ENCODE measurements at regions not wholly inside any gene's neighbourhood (a gene's known extent, or its start where the extent isn't known, plus 50 kb on each side); places are given as distances from the start of the nearest gene placed in this dataset.

DNA sequence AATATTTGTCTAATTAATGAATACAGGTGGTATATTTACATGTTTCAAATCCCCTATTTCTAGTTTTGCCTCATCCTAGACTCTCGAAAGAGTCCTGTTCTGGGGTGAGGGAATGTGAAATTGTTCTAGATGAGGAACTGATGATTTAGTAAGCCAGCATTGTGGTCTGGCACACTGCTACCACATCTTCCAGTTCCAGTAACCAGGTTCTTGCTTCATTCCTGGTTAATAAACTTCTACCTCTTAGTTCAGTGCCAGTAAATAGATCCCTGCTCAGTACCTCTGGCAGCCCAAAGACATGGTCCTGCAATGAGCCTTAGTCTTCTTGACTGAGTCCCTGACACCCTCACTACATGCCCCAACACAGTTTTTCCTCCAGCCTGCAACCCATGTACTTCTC is 207.7 kb downstream of the SREK1 start:
- Histone ChIP-seq H3K27me3 (no peaks in the 10 kb centered on the region), H3K4me3 (no peak overlapping the region), H3K4me1 (no peaks in the 10 kb centered on the region), H3K27ac (no peak overlapping the region), H3K36me3 (no peaks in the 10 kb centered on the region), H3K9me3 (no peaks in the 10 kb centered on the region)
- intact Hi-C loops (cut with DNase I; ENCODE audit: low total_unique reads), result no loop called here
- no peak for DNase-seq
- TF ChIP-seq, protein P1, sequence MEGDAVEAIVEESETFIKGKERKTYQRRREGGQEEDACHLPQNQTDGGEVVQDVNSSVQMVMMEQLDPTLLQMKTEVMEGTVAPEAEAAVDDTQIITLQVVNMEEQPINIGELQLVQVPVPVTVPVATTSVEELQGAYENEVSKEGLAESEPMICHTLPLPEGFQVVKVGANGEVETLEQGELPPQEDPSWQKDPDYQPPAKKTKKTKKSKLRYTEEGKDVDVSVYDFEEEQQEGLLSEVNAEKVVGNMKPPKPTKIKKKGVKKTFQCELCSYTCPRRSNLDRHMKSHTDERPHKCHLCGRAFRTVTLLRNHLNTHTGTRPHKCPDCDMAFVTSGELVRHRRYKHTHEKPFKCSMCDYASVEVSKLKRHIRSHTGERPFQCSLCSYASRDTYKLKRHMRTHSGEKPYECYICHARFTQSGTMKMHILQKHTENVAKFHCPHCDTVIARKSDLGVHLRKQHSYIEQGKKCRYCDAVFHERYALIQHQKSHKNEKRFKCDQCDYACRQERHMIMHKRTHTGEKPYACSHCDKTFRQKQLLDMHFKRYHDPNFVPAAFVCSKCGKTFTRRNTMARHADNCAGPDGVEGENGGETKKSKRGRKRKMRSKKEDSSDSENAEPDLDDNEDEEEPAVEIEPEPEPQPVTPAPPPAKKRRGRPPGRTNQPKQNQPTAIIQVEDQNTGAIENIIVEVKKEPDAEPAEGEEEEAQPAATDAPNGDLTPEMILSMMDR (IDR thresholded peaks at IDR 0.05), result no peak

DNA sequence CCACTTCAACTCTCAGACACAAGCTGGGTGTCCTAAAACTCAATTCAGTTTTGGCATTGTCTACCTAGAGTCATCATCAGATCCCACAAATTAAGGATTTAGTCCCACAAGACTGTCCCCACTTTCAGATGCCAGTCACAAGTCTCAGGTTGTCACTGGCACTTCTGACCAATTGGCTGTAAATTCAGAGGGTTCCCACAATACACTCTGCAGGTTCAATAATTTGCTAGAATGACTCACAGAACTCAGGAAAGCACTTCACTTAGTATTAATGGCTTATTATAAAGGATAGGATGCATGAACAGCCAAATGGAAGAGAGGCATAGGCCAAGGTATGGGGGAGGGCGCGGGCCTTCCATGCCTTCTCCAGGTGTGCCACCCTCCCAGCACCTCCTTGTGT is 209.1 kb downstream of the SREK1 start:
- intact Hi-C loops (cut with DNase I; ENCODE audit: low total_unique reads), result no loop called here

DNA sequence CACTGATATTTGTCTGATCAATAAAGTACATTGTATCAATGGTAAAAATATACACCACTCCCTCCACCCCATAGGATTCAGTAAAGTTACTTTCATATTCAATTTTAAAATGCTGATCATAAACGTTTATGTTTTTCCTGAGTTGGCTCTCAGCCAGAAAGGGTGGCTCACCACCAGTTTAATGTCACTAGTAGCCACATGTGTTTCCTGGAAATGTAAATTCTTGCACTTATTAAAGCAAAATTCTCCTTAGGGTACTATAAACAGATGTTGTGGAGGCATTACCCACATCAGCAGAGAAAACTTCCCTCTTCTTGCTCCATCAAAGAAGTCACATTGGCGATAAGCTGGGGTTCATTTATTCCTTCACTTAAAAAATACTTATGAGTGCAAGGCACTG is 210.3 kb downstream of the SREK1 start:
- H3K9me3 ChIP-seq, result no peaks in the 10 kb centered on the region
- no peak overlapping the region for H3K4me3 ChIP-seq
- no peaks in the 10 kb centered on the region for H3K36me3 ChIP-seq
- H3K27me3 ChIP-seq, result no peaks in the 10 kb centered on the region
- intact Hi-C loops (cut with DNase I; ENCODE audit: low total_unique reads), result no loop called here
- TF ChIP-seq, protein P1 (IDR thresholded peaks at IDR 0.05), result no peak
- H3K4me1 ChIP-seq, result no peaks in the 10 kb centered on the region
- H3K27ac ChIP-seq, result no peak overlapping the region
- DNase-seq, result no peak

More for the DNA sequence above, 209.1 kb downstream of the SREK1 start:
- Histone ChIP-seq H3K27ac (no peak overlapping the region), H3K4me1 (no peaks in the 10 kb centered on the region), H3K4me3 (no peak overlapping the region), H3K9me3 (no peaks in the 10 kb centered on the region), H3K27me3 (no peaks in the 10 kb centered on the region), H3K36me3 (no peaks in the 10 kb centered on the region)
- DNase-seq, result no peak
- TF ChIP-seq, protein P1 (IDR thresholded peaks at IDR 0.05), result no peak

DNA sequence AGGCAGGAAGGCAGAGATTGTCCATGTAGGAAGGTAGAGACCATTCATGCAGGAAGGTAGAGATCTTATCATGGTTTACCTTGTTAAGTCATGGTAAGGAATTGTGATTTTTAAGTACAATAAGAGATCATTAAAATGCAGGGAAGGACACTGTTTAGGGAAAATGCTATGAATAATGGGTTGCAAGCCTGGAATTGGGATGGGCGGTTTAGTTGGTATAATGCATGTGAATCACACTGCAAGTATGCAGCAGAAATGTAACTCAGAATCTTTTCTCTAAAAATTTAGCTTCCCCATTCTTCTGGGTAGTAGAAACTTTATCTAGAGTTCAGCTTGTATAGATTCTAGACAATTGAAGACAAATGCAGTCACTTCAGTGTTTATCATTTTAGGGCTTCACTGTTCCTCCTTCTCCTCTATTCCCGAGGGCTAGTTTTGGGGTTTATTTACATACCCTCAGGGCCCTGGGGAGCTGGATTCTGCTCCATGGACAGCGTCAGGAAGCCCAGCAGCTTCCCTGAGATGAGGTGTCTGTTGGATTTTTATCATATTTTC is 212.0 kb downstream of the SREK1 start:
- no peak for DNase-seq
- no peak overlapping the region for H3K4me3 ChIP-seq
- no peak overlapping the region for H3K27ac ChIP-seq
- no peaks in the 10 kb centered on the region for H3K36me3 ChIP-seq
- intact Hi-C loops (cut with DNase I; ENCODE audit: low total_unique reads), result no loop called here
- TF ChIP-seq, protein P1 (IDR thresholded peaks at IDR 0.05), result no peak
- no peaks in the 10 kb centered on the region for H3K4me1 ChIP-seq
- H3K9me3 ChIP-seq, result no peaks in the 10 kb centered on the region
- no peaks in the 10 kb centered on the region for H3K27me3 ChIP-seq

DNA sequence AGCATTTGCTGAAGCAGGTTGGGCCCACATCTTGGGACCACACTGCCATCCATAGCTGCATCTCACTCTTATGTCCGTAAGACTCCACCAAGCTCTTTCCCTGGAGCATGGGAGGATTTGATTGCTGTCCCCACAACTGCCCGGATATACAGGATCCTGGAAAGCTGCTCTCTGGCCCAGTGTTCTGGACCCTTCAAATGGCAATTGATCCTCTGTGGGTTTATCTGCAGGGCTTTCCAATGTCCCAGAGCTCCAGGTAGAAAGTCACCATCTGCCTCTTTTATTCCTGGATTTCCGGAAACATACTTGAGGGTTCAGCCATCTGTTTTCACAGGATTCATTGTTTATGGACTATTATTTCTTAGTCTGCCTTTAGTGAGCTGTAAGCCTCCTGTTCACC is 214.6 kb downstream of the SREK1 start:
- intact Hi-C loops (cut with DNase I; ENCODE audit: low total_unique reads), result no loop called here

More for the DNA sequence above, 214.6 kb downstream of the SREK1 start:
- TF ChIP-seq, protein P1 (IDR thresholded peaks at IDR 0.05), result no peak
- H3K4me3 ChIP-seq, result no peak overlapping the region
- no peaks in the 10 kb centered on the region for H3K9me3 ChIP-seq
- H3K36me3 ChIP-seq, result no peaks in the 10 kb centered on the region
- no peaks in the 10 kb centered on the region for H3K4me1 ChIP-seq
- no peak overlapping the region for H3K27ac ChIP-seq
- no peaks in the 10 kb centered on the region for H3K27me3 ChIP-seq
- no peak for DNase-seq
